Epithelial cell of esophagus (primary cell): ENCODE measurements at regions not wholly inside any gene's neighbourhood (a gene's known extent, or its start where the extent isn't known, plus 50 kb on each side); places are given as distances from the start of the nearest gene placed in this dataset.

Experiments
- DNase-seq: peaks from one replicate; pipeline ENCODE4 v3.0.0; 2010; ENCODE audit warnings: low read depth
- H3K4me3 ChIP-seq: 2 replicates; pipeline ENCODE4 v1.5.1; 2011; ENCODE audit warnings: mild to moderate bottlenecking, low read length, control low read depth
- TF ChIP-seq, protein P1 (sequence below): IDR thresholded peaks from 2 replicates; pipeline ENCODE4 v1.5.1; 2011; ENCODE audit warnings: low read depth, mild to moderate bottlenecking, low read length, control low read depth, inconsistent platforms; ENCODE audit not compliant: insufficient read depth; ENCODE audit errors: missing control alignments

DNA sequence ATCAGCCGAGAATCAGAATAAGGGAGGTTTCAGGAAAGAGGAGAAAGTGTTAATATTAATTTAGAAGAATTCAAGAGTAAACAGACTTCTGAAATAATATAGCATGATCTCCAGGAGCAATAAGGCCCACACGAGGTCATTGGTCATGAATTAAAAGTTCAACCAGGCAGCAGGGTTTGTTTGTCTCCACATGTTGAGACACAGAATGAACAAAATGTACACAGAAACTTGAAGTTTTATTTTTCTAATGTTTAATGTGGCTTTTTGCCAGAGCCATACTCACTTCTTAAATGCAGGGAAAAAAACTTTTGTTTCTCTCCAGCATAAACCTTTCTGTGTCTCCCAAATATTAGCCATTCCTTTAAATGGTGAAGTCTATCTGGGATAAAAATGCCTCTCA lies 504.5 kb downstream of the HDGFL1 start:
- TF ChIP-seq, protein P1, sequence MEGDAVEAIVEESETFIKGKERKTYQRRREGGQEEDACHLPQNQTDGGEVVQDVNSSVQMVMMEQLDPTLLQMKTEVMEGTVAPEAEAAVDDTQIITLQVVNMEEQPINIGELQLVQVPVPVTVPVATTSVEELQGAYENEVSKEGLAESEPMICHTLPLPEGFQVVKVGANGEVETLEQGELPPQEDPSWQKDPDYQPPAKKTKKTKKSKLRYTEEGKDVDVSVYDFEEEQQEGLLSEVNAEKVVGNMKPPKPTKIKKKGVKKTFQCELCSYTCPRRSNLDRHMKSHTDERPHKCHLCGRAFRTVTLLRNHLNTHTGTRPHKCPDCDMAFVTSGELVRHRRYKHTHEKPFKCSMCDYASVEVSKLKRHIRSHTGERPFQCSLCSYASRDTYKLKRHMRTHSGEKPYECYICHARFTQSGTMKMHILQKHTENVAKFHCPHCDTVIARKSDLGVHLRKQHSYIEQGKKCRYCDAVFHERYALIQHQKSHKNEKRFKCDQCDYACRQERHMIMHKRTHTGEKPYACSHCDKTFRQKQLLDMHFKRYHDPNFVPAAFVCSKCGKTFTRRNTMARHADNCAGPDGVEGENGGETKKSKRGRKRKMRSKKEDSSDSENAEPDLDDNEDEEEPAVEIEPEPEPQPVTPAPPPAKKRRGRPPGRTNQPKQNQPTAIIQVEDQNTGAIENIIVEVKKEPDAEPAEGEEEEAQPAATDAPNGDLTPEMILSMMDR, result no peak
- no peak overlapping the region for H3K4me3 ChIP-seq
- no peak for DNase-seq

DNA sequence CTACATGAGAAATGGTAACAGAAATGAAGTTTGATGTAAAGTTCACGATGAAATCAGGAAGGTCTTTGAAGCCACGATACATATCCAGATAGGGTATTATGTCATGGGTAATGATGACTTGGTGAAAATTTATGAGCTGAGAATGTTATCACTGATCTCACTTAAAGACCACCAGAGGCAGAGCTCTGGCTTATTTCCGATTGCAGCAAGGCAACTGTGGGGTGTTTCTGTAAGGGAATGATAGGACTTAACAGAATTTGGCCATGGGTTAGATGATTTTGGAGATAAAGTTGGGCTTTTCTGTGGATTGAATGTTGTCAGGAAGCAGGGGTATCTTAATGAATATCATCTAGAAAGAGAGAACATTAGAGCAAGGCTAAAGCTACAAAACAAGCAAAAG lies 508.4 kb downstream of the HDGFL1 start:
- DNase-seq, result no peak
- no peak overlapping the region for H3K4me3 ChIP-seq

DNA sequence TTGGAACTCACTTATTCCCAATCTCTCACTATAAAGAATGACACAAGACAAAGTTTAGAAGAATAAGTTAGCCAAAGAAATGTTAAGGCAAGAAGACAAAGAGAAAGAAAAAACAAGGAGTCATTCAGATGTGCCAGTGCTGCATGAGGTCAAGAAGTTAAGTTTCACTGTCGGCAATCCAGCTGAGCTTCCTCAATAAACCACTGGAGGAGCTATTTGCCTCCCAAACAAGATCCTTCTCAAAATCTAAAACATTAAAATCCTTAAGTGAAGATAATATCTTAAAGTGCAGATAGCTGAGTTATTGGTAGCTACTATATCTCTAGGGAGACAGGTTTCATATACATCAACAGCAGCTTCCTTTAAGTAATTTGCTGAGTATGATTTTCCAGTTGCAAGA lies 512.3 kb downstream of the HDGFL1 start:
- DNase-seq, result no peak
- H3K4me3 ChIP-seq, result no peak overlapping the region
- TF ChIP-seq, protein P1, result peak; percentile 42

More for the DNA sequence above, 508.4 kb downstream of the HDGFL1 start:
- TF ChIP-seq, protein P1, result no peak

DNA sequence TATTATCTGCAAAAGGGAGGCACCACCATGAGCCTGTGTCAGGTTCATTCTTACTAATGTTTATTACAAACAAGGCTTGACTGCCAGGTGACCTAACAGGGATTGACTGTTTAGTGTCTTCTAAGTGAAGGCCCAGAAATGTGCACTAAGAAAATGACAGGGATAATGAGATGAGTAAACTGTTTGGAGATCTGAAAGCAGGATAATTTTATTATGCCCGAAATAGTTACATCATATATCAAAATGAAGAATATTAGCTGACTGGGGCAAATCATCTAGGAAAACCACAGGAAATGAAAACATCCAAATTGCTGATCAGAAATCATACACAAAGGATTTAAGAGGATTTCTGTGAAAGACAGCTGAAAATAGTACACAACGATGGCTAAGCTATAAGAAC lies 516.7 kb downstream of the HDGFL1 start:
- DNase-seq, result no peak
- H3K4me3 ChIP-seq, result no peak overlapping the region
- TF ChIP-seq, protein P1, result no peak

DNA sequence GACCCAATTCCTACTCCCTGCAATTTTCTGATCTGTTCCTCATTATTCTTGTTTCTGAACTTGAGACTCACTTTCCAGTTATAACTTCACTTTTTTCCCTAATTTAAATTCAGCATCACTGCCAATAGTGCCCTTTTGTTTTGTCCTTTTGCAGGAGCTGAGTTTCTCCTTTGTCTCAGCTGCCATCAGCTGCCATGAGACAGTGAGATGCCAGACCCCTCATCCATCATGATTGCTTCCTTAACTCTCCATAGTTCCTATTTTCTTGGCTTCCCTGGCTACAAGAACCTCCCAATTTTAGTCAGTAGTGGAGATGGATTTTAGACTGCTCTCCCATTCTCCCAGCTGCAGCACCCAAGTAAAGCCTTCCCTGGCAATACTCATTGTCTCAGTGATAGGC lies 518.1 kb downstream of the HDGFL1 start:
- no peak for DNase-seq
- TF ChIP-seq, protein P1, result no peak
- no peak overlapping the region for H3K4me3 ChIP-seq

DNA sequence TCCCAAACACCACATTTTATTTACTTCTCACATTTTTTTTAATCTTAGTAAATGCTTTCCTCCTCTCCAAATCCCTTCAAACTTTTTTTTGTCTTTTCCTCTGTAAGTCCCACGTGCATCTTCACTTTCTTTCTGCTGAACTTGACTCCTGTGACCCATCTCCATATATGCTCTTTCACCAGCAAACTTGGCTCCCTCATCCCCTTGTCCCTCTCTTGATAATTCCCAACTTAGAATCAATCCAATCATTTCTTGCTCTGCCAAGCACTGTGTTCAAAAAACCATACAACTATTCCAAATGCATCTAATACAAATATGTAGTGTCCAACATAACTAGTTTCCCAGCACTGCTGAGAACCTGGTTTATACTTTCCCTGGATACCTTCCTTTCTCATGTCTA lies 519.4 kb downstream of the HDGFL1 start:
- no peak for DNase-seq
- TF ChIP-seq, protein P1, result no peak
- H3K4me3 ChIP-seq, result no peak overlapping the region

DNA sequence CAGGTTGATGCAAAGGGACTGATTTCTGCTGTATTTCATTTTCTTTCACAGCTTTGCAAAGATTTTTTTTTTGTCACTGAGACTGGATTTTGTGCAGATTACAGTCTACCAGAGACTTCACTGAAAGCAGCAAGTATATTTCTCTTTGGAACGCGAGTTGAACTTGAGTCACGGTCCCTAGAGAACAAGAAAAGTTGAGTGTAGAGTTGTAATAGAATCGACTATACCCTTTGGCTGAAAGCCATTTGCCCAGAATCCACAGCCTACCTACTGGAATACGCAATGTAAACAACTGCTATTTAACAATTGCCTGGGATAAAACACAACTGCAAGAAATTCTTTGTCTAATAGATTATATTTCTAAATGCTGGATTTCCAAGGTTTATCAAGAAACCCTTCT lies 520.6 kb downstream of the HDGFL1 start:
- no peak for DNase-seq
- TF ChIP-seq, protein P1, result no peak

More for the DNA sequence above, 520.6 kb downstream of the HDGFL1 start:
- H3K4me3 ChIP-seq, result no peak overlapping the region
